H9 (cell line): ENCODE measurements at regions not wholly inside any gene's neighbourhood (a gene's known extent, or its start where the extent isn't known, plus 50 kb on each side); places are given as distances from the start of the nearest gene placed in this dataset.

ENCODE experiments used
- DNase-seq: peaks from one replicate; pipeline ENCODE4 v3.0.0-alpha.2; 2017
- H2AFZ ChIP-seq: one replicate; pipeline ENCODE4 v1.6.1; 2013; ENCODE audit warnings: mild to moderate bottlenecking, low read length, control low read depth, moderate library complexity
- H2AK5ac ChIP-seq: 2 replicates; pipeline ENCODE4 v1.6.1; 2013; ENCODE audit warnings: low read length, control low read depth, mixed read lengths; ENCODE audit not compliant: insufficient read length
- H2BK120ac ChIP-seq: one replicate; pipeline ENCODE4 v1.6.1; 2013; ENCODE audit warnings: low read depth, mild to moderate bottlenecking, low read length, control low read depth, inconsistent platforms; ENCODE audit not compliant: poor library complexity, severe bottlenecking
- H2BK12ac ChIP-seq: 2 replicates; pipeline ENCODE4 v1.6.1; 2013; ENCODE audit warnings: low read length, control low read depth, mixed read lengths, low read depth; ENCODE audit not compliant: insufficient read length
- H2BK15ac ChIP-seq: 2 replicates; pipeline ENCODE4 v1.6.1; 2013; ENCODE audit warnings: low read depth, low read length, control low read depth
- H2BK20ac ChIP-seq: one replicate; pipeline ENCODE4 v1.6.1; 2013; ENCODE audit warnings: low read depth, mild to moderate bottlenecking, low read length, control low read depth, inconsistent platforms; ENCODE audit not compliant: poor library complexity, severe bottlenecking
- H2BK5ac ChIP-seq: 2 replicates; pipeline ENCODE4 v1.6.1; 2013; ENCODE audit warnings: low read length, control low read depth, mixed read lengths; ENCODE audit not compliant: insufficient read length
- H3K14ac ChIP-seq: 2 replicates; pipeline ENCODE4 v1.6.1; 2013; ENCODE audit warnings: low read length, control low read depth; ENCODE audit not compliant: insufficient read depth
- H3K18ac ChIP-seq: 2 replicates; pipeline ENCODE4 v1.6.1; 2013; ENCODE audit warnings: low read depth, mild to moderate bottlenecking, mixed read lengths, low read length, control low read depth; ENCODE audit not compliant: insufficient read length
- H3K23ac ChIP-seq: 2 replicates; pipeline ENCODE4 v1.6.1; 2013; ENCODE audit warnings: low read length, control low read depth, mixed read lengths, low read depth; ENCODE audit not compliant: insufficient read length
- H3K23me2 ChIP-seq: 2 replicates; pipeline ENCODE4 v1.6.1; 2013; ENCODE audit warnings: low read depth, mild to moderate bottlenecking, mixed read lengths, low read length, control low read depth; ENCODE audit not compliant: insufficient read length, poor library complexity, severe bottlenecking
- H3K27ac ChIP-seq: 2 replicates; pipeline ENCODE4 v1.5.1; 2013; ENCODE audit warnings: low read length, control low read depth, mixed read lengths, low read depth; ENCODE audit not compliant: insufficient read length
- H3K27me3 ChIP-seq: 2 replicates; pipeline ENCODE4 v1.6.1; 2013; ENCODE audit warnings: low read length, control low read depth, inconsistent platforms; ENCODE audit not compliant: insufficient read depth
- H3K4ac ChIP-seq: 2 replicates; pipeline ENCODE4 v1.6.1; 2013; ENCODE audit warnings: low read depth, mild to moderate bottlenecking, control low read depth, inconsistent platforms, low read length, moderate library complexity
- H3K4me1 ChIP-seq: 2 replicates; pipeline ENCODE4 v1.6.1; 2013; ENCODE audit warnings: low read length, control low read depth, inconsistent platforms; ENCODE audit not compliant: insufficient read depth
- H3K4me2 ChIP-seq: 2 replicates; pipeline ENCODE4 v1.6.1; 2013; ENCODE audit warnings: low read length, control low read depth, mixed read lengths; ENCODE audit not compliant: insufficient read length, insufficient read depth
- H3K56ac ChIP-seq: 2 replicates; pipeline ENCODE4 v1.6.1; 2013; ENCODE audit warnings: low read depth, mild to moderate bottlenecking, mixed read lengths, low read length, control low read depth; ENCODE audit not compliant: insufficient read length
- H3K79me1 ChIP-seq: 2 replicates; pipeline ENCODE4 v1.6.1; 2013; ENCODE audit warnings: low read depth, mild to moderate bottlenecking, moderate library complexity, low read length, control low read depth, inconsistent platforms; ENCODE audit not compliant: insufficient read depth, poor library complexity, severe bottlenecking
- H3K79me2 ChIP-seq: 2 replicates; pipeline ENCODE4 v1.6.1; 2013; ENCODE audit warnings: low read length, control low read depth, inconsistent platforms; ENCODE audit not compliant: insufficient read depth
- H3K9ac ChIP-seq: 2 replicates; pipeline ENCODE4 v1.6.1; 2013; ENCODE audit warnings: low read length, control low read depth, mixed read lengths; ENCODE audit not compliant: insufficient read length; ENCODE audit errors: extremely low read depth
- H3K9me3 ChIP-seq: one replicate; pipeline ENCODE4 v1.6.1; 2013; ENCODE audit warnings: low read depth, low read length, inconsistent platforms; ENCODE audit not compliant: control insufficient read depth
- H3T11ph ChIP-seq: one replicate; pipeline ENCODE4 v1.6.1; 2013; ENCODE audit warnings: mild to moderate bottlenecking, low read length, control low read depth, inconsistent platforms
- H4K20me1 ChIP-seq: one replicate; pipeline ENCODE4 v1.6.1; 2013; ENCODE audit not compliant: control insufficient read depth, insufficient read length, insufficient read depth
- H4K5ac ChIP-seq: 2 replicates; pipeline ENCODE4 v1.6.1; 2013; ENCODE audit warnings: low read depth, mild to moderate bottlenecking, mixed read lengths, low read length, control low read depth; ENCODE audit not compliant: insufficient read length
- H4K8ac ChIP-seq: replicated peaks from 2 replicates; pipeline ENCODE4 v1.6.1; 2013; ENCODE audit warnings: low read length, control low read depth, mixed read lengths, low read depth; ENCODE audit not compliant: insufficient read length
- H4K91ac ChIP-seq: 2 replicates; pipeline ENCODE4 v1.6.1; 2013; ENCODE audit warnings: low read depth, mild to moderate bottlenecking, moderate library complexity, mixed read lengths, low read length, control low read depth; ENCODE audit not compliant: insufficient read length
- H3K27ac Mint-ChIP-seq, 3 experiments: 2 replicates in 2 of 3; 3 replicates in 1 of 3; pipeline ENCODE4 v1.8.0; 2020 to 2021; ENCODE audit warnings: mixed read lengths in 3 of 3, mild to moderate bottlenecking in 1 of 3, moderate library complexity in 1 of 3
- H3K27me3 Mint-ChIP-seq: 2 replicates; pipeline ENCODE4 v1.8.0; 2021; ENCODE audit warnings: low read depth, mild to moderate bottlenecking, moderate library complexity, mixed read lengths
- H3K36me3 Mint-ChIP-seq, 3 experiments: 2 replicates in 2 of 3; 3 replicates in 1 of 3; pipeline ENCODE4 v1.8.0; 2020 to 2021; ENCODE audit warnings: low read depth in 3 of 3, mixed read lengths in 3 of 3; ENCODE audit not compliant: insufficient read depth in 1 of 3
- H3K4me1 Mint-ChIP-seq, 2 experiments: 2 replicates each; pipeline ENCODE4 v1.8.0; 2020; ENCODE audit warnings: mixed read lengths in 2 of 2
- H3K4me3 Mint-ChIP-seq, 2 experiments: 2 replicates in 1 of 2; 3 replicates in 1 of 2; pipeline ENCODE4 v1.8.0; 2020 to 2021; ENCODE audit warnings: mild to moderate bottlenecking in 2 of 2, mixed read lengths in 2 of 2, moderate library complexity in 1 of 2
- H3K9me3 Mint-ChIP-seq, 2 experiments: 2 replicates in 1 of 2; 3 replicates in 1 of 2; pipeline ENCODE4 v1.8.0; 2020; ENCODE audit warnings: mild to moderate bottlenecking in 2 of 2, mixed read lengths in 2 of 2, moderate library complexity in 1 of 2
- CTCF ChIP-seq: fragments of 200-600 bp; sonication (generic); conservative IDR thresholded peaks from 3 replicates; pipeline ENCODE4 v1.8.0; 2021; ENCODE audit warnings: antibody characterized with exemption, mild to moderate bottlenecking
- WGBS: extraction: QIAGEN DNeasy Blood & Tissue Kit; methylation state at CpG from one replicate; pipeline ENCODE4 v1.1.7; 2013; ENCODE audit warnings: missing lambda C conversion rate, low lambda C conversion rate, mixed read lengths; ENCODE audit not compliant: insufficient read length; ENCODE audit errors: extremely low coverage; 5-methylcytosine and 5-hydroxymethylcytosine counted together

GRCh38 chr6:19175023-19175422 is 662.1 kb upstream of the ID4 start:
- H3K27me3 ChIP-seq = no peaks in the 10 kb centered on the region
- H2AK5ac ChIP-seq = no peak overlapping the region
- no peak overlapping the region for H3K4me2 ChIP-seq
- H4K8ac ChIP-seq = no peak overlapping the region
- H2BK20ac ChIP-seq = no peak overlapping the region
- no peak overlapping the region for H2AFZ ChIP-seq
- no peak overlapping the region for H3T11ph ChIP-seq
- no peak overlapping the region for H3K14ac ChIP-seq
- H2BK5ac ChIP-seq = no peak overlapping the region
- H3K9ac ChIP-seq = no peak overlapping the region
- WGBS = no CpG with 5 or more reads among the region's 3 CpGs
- H3K27me3 Mint-ChIP-seq = no peaks in the 10 kb centered on the region
- no peak overlapping the region for H4K5ac ChIP-seq
- H2BK120ac ChIP-seq = no peak overlapping the region
- H3K4me3 Mint-ChIP-seq = no peak overlapping the region
- no peak for DNase-seq
- no peaks in the 10 kb centered on the region for H4K20me1 ChIP-seq
- H3K4me1 ChIP-seq = no peaks in the 10 kb centered on the region
- H3K18ac ChIP-seq = no peak overlapping the region
- no peak overlapping the region for H2BK15ac ChIP-seq
- H3K79me2 ChIP-seq = no peaks in the 10 kb centered on the region
- peaks cover 2% of the 10 kb centered on the region in 2 experiments; a peak in 2 of 4 replicates for H3K4me1 Mint-ChIP-seq
- no peak overlapping the region for H2BK12ac ChIP-seq
- no peak overlapping the region for H3K27ac Mint-ChIP-seq
- H3K9me3 ChIP-seq = no peaks in the 10 kb centered on the region
- no peak overlapping the region for H4K91ac ChIP-seq
- H3K56ac ChIP-seq = no peak overlapping the region
- H3K27ac ChIP-seq = no peak overlapping the region
- TF ChIP-seq CTCF = no peak
- peaks cover 3 to 4% of the 10 kb centered on the region in 2 experiments; a peak in 4 of 5 replicates for H3K9me3 Mint-ChIP-seq
- no peak overlapping the region for H3K23ac ChIP-seq
- H3K23me2 ChIP-seq = no peaks in the 10 kb centered on the region
- peaks cover 0 to 7% (median 4%) of the 10 kb centered on the region in 3 experiments; a peak in 3 of 7 replicates for H3K36me3 Mint-ChIP-seq
- H3K4ac ChIP-seq = no peak overlapping the region
- H3K79me1 ChIP-seq = no peaks in the 10 kb centered on the region
